ENCODE measurements at regions not wholly inside any gene's neighbourhood (a gene's known extent, or its start where the extent isn't known, plus 50 kb on each side); places are given as distances from the start of the nearest gene placed in this dataset.

DNA sequence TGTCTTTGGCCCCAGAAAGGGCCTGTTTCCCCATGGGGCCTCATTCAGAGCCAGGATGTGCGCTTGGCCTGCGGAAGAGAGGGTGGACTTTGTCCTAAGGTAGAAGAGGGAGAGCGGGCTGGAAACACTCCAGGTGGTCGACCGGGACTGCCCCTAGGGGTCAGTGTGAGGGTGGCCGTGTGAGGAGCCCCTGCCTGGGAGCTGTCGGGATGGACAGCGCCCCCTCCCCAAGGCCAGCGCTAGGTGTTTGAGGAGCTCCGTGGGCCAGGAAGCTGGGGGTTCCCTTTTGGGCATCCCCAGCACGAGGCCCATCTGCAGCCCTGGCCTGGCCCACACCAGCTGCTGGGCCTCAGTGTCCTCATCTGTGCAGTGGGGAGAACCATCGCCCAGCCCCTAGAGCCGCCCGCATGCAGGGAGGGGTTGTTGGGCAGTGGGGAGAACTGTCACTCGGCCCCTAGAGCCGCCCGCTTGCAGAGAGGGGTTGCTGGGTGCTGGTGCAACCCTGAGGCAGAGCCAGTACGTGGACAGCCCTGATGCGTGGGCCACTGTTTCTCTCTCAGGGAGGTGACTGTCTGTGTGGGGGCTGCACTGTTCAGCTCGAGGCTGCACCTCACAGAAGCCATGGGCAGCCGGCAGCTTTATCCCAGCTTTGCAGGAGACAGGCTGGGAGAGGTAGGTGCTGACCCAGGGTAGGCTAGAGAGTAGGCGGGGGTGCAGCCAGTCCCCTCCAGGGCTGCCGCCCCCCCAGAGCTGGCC is 1319.9 kb downstream of the BRD1 start:
- TF ChIP-seq, protein P1, sequence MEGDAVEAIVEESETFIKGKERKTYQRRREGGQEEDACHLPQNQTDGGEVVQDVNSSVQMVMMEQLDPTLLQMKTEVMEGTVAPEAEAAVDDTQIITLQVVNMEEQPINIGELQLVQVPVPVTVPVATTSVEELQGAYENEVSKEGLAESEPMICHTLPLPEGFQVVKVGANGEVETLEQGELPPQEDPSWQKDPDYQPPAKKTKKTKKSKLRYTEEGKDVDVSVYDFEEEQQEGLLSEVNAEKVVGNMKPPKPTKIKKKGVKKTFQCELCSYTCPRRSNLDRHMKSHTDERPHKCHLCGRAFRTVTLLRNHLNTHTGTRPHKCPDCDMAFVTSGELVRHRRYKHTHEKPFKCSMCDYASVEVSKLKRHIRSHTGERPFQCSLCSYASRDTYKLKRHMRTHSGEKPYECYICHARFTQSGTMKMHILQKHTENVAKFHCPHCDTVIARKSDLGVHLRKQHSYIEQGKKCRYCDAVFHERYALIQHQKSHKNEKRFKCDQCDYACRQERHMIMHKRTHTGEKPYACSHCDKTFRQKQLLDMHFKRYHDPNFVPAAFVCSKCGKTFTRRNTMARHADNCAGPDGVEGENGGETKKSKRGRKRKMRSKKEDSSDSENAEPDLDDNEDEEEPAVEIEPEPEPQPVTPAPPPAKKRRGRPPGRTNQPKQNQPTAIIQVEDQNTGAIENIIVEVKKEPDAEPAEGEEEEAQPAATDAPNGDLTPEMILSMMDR (conservative IDR thresholded peaks at IDR 0.05; ENCODE audit: low read depth, low read length) = no peak
- no peak for DNase-seq (ENCODE audit: low read depth)
- H3K4me3 ChIP-seq (ENCODE audit: low read depth, low read length) = no peak overlapping the region

DNA sequence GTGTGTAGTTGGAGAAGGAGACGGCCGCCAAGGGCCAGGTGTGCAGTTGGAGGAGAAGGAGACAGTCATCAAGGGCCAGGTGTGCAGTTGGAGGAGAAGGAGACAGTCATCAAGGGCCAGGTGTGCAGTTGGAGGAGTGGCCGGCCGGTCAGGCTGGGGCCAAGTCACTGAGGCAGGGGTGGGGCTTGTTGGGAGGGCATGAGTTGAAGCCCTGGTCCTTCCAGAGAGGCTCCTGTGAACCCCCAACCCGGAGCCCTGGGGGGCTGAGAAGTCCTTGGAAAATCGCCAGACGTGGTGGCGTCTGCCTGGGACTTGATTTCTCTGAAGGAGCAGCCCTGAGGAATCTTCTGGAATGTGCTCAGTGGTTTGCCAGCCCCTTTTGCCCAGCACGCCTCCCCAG is 1320.5 kb downstream of the BRD1 start:
- H3K4me3 ChIP-seq (ENCODE audit: low read depth, low read length) = no peak overlapping the region
- TF ChIP-seq, protein P1 (conservative IDR thresholded peaks at IDR 0.05; ENCODE audit: low read depth, low read length) = no peak
- no peak for DNase-seq (ENCODE audit: low read depth)

DNA sequence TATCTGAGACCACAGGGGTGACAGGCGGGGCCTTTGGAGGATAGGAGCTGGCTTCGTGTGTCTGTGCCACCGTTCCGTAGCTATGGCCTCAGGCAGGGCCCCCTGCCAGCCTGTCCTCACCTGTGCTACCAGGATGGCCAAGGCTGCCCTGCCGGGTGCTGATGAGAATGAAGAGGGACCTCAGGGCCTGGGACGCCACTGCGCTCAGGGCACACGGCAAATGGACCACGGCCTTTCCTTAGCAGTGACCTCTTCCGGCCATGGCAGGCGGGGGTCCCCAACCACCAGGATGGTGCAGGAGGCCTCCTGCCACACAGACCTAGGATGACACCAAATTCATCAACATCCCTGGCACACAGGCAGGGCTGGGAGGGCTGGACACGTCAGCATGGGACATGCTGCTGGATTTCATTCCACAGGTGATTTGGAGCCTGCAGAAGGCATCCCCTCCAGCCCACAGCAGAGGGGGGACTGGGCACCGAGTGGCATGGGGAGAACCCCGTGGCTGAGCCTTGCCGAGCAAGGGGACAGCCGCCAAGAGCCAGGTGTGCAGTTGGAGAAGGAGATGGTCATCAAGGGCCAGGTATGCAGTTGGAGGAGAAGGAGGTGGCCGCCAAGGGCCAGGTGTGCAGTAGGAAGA is 1321.0 kb downstream of the BRD1 start:
- no peak overlapping the region for H3K4me3 ChIP-seq (ENCODE audit: low read depth, low read length)
- TF ChIP-seq, protein P1 (conservative IDR thresholded peaks at IDR 0.05; ENCODE audit: low read depth, low read length) = no peak
- no peak for DNase-seq (ENCODE audit: low read depth)

DNA sequence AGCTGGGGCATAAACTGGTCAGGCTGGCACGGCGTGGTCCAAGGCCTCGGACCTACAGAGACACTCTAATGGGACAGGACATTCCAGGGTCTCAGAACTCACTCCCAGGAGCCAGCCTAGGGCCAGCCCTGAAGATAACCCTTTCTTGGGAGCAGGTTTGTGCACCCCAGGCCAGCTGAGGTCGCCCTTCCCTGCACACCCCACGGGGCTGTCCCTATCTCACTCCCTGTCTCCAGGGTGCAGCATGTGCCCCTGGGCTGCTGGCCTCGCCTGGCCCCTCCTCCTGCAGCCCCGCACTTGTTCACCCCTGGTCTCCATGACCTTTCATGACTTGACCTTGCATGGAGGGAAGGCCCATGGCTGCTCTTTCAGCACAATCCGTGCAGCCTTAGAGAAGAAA is 1321.8 kb downstream of the BRD1 start:
- DNase-seq (ENCODE audit: low read depth) = no peak
- TF ChIP-seq, protein P1 (conservative IDR thresholded peaks at IDR 0.05; ENCODE audit: low read depth, low read length) = no peak
- H3K4me3 ChIP-seq (ENCODE audit: low read depth, low read length) = no peak overlapping the region

DNA sequence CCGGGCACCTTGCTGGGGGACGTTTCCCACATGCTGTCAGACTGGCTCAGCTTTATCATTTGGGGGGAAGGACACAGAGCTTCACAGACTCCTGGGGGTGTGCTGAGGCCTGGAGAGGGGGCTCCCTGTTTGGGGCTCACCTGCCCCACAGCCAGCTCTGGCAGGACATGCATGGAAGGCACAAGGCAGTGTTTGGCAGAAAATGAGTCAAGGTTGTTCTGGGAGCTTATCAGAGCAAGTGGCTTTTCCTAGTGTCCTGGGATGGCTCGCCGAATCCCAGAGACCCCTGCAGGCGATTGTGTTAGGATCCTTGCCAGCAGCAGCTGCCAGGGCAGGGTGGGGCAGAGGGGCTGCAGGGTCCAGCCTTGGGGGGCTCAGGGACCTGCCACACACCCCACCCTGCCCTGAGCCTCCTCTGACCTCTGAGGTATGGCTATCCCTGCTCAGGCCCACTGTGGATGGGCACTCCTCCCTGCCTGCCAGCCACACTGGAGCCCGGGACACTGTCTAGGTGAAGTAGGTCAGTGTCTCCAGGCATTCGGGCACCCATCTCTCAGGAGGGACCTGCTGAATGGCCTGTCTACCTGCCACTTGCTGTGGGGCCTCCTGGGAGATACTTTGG is 1323.0 kb downstream of the BRD1 start:
- DNase-seq (ENCODE audit: low read depth) = no peak
- TF ChIP-seq, protein P1 (conservative IDR thresholded peaks at IDR 0.05; ENCODE audit: low read depth, low read length) = no peak
- no peak overlapping the region for H3K4me3 ChIP-seq (ENCODE audit: low read depth, low read length)

DNA sequence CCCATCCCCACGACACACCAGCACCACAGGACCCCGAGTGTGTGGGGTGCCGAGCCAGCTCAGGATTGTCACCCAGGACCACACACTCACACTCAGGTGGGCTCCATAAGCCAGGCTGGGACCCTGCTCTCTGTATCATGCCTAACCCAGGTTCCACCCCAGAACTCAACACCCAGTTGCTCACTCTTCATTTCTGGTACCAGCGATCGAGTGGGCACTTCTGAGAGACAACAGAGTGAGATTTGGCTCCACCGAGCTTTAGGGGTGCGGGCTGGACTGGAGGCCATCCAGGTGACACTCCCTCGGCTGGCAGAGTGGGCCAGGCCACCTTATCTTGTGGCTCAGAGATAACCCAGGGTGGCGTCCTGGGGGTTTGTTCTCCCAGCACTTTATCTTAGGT is 1323.8 kb downstream of the BRD1 start:
- no peak for DNase-seq (ENCODE audit: low read depth)
- H3K4me3 ChIP-seq (ENCODE audit: low read depth, low read length) = no peak overlapping the region
- TF ChIP-seq, protein P1 (conservative IDR thresholded peaks at IDR 0.05; ENCODE audit: low read depth, low read length) = no peak
